ENCODE measurements at regions not wholly inside any gene's neighbourhood (a gene's known extent, or its start where the extent isn't known, plus 50 kb on each side); places are given as distances from the start of the nearest gene placed in this dataset.

DNA sequence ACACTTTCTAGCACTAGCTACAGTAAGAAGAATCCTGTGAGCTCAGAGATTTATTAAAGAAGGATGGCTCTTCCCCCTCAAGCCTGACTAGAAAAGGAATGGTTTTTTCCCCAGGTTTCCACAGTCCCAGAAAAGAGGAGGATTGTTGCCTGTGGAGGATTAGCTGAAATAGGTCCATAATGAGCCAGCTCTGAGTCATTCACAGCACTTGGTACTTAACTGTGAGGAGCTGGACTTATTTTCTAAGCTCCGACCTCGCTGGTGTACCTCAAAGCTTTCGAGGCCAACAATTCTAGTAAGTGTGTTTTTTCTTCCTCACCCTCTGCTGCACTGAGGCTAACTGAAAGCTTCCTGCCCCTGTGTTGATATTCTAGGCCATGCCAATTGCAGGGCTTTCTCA is 222.5 kb upstream of the IL12B start:
- no peak for DNase-seq (ENCODE audit: low read depth)
- TF ChIP-seq, protein P1, sequence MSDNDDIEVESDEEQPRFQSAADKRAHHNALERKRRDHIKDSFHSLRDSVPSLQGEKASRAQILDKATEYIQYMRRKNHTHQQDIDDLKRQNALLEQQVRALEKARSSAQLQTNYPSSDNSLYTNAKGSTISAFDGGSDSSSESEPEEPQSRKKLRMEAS (IDR thresholded peaks at IDR 0.05; ENCODE audit: low read depth, low read length), result no peak
- TF ChIP-seq MYC (IDR thresholded peaks at IDR 0.05; ENCODE audit: low read depth, low read length) (no peak), POLR2A (IDR thresholded peaks at IDR 0.05; ENCODE audit: extremely low read depth, insufficient read length) (no peak)
- TF ChIP-seq, protein P2, sequence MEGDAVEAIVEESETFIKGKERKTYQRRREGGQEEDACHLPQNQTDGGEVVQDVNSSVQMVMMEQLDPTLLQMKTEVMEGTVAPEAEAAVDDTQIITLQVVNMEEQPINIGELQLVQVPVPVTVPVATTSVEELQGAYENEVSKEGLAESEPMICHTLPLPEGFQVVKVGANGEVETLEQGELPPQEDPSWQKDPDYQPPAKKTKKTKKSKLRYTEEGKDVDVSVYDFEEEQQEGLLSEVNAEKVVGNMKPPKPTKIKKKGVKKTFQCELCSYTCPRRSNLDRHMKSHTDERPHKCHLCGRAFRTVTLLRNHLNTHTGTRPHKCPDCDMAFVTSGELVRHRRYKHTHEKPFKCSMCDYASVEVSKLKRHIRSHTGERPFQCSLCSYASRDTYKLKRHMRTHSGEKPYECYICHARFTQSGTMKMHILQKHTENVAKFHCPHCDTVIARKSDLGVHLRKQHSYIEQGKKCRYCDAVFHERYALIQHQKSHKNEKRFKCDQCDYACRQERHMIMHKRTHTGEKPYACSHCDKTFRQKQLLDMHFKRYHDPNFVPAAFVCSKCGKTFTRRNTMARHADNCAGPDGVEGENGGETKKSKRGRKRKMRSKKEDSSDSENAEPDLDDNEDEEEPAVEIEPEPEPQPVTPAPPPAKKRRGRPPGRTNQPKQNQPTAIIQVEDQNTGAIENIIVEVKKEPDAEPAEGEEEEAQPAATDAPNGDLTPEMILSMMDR (IDR thresholded peaks at IDR 0.05; ENCODE audit: low read depth, low read length), result no peak
- no peak overlapping the region for H3K4me3 ChIP-seq (ENCODE audit: low read depth, low read length)

DNA sequence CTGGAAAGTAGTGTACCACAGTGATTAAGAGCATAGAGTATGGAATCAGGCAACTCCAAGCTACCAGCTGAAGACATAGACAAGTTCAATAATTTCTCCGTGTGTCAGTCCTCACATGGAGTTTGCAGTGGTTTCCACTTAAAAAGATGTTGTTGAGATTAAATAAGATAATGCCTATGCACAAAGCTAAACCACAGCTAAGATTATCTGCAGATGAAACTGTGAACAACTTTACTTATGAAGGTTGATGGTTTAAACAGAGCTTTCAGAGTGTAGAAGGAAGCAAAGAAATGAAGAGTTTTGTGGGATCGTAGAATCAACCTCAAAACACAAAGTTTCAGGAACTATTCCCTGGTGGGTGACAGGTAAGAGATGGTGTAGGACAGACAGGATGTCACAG is 223.5 kb upstream of the IL12B start:
- TF ChIP-seq MYC (IDR thresholded peaks at IDR 0.05; ENCODE audit: low read depth, low read length) (no peak), POLR2A (IDR thresholded peaks at IDR 0.05; ENCODE audit: extremely low read depth, insufficient read length) (no peak)
- TF ChIP-seq, protein P1 (IDR thresholded peaks at IDR 0.05; ENCODE audit: low read depth, low read length), result no peak
- TF ChIP-seq, protein P2 (IDR thresholded peaks at IDR 0.05; ENCODE audit: low read depth, low read length), result no peak
- H3K4me3 ChIP-seq (ENCODE audit: low read depth, low read length), result no peak overlapping the region
- no peak for DNase-seq (ENCODE audit: low read depth)

DNA sequence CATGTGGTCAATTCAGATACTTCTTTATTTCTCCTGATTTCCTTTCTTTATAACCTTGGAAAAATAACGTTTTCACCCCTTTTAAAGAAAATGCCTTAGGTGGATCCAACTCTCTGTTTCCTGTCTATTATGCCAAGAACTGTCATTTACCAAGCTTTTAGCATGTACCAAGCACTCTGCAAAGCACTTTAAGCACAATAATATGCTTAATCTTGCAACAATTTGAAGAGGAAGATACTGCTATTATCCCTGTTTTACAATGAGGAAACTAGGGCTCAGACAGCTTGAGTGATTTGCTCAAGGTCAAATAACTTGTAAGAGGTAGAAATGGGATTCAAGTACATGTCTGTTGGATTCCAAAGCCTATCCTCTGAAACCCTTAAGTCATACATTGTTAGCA is 224.8 kb upstream of the IL12B start:
- no peak overlapping the region for H3K4me3 ChIP-seq (ENCODE audit: low read depth, low read length)
- no peak for DNase-seq (ENCODE audit: low read depth)
- no peak for TF ChIP-seq MYC (IDR thresholded peaks at IDR 0.05; ENCODE audit: low read depth, low read length)
- TF ChIP-seq, protein P2 (IDR thresholded peaks at IDR 0.05; ENCODE audit: low read depth, low read length), result no peak
- TF ChIP-seq, protein P1 (IDR thresholded peaks at IDR 0.05; ENCODE audit: low read depth, low read length), result no peak

DNA sequence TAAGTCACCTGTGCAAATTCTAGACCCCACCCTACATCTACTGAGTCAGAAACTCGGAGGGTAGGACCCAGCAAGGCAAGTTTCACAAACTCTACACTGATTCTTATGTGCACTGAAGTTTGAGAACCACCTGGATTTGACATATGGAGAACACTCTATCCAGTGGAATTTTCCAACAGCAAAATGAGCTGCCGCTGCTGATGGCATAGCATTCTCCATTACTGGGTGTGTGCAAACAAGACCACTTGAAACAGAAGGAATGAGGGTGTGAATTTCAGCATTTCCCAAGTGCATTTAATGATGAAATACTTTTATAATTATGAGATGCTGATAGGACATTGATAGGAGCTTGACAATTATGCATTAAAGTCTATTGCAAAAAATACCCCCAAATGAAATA is 229.1 kb upstream of the IL12B start:
- TF ChIP-seq MYC (IDR thresholded peaks at IDR 0.05; ENCODE audit: low read depth, low read length) (no peak), POLR2A (IDR thresholded peaks at IDR 0.05; ENCODE audit: extremely low read depth, insufficient read length) (no peak)
- TF ChIP-seq, protein P2 (IDR thresholded peaks at IDR 0.05; ENCODE audit: low read depth, low read length), result no peak
- TF ChIP-seq, protein P1 (IDR thresholded peaks at IDR 0.05; ENCODE audit: low read depth, low read length), result no peak
- no peak overlapping the region for H3K4me3 ChIP-seq (ENCODE audit: low read depth, low read length)
- DNase-seq (ENCODE audit: low read depth), result no peak

DNA sequence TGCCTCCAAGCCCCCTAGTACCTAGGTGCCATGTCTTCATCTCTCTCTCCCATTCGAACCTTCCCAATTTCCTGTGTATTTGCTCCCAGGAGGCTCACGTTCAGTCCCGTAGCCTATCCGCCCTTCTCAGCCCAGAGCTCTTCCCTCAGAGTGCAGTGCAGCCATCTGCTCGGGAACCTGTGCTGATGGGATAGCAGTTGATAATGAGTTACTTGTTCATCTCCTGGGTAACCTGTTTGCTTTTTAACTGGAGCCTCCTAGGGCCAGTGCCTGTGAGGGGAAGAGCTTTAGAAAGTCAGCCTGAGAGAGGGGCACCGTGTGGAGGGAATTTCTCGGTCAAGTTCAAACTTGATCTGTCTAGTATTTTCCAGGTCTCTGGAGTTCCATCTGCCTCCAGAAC is 229.8 kb upstream of the IL12B start:
- TF ChIP-seq POLR2A (IDR thresholded peaks at IDR 0.05; ENCODE audit: extremely low read depth, insufficient read length), result no peak
- TF ChIP-seq, protein P2 (IDR thresholded peaks at IDR 0.05; ENCODE audit: low read depth, low read length), result no peak
- TF ChIP-seq, protein P1 (IDR thresholded peaks at IDR 0.05; ENCODE audit: low read depth, low read length), result no peak
- no peak for TF ChIP-seq MYC (IDR thresholded peaks at IDR 0.05; ENCODE audit: low read depth, low read length)
- no peak overlapping the region for H3K4me3 ChIP-seq (ENCODE audit: low read depth, low read length)
- no peak for DNase-seq (ENCODE audit: low read depth)

DNA sequence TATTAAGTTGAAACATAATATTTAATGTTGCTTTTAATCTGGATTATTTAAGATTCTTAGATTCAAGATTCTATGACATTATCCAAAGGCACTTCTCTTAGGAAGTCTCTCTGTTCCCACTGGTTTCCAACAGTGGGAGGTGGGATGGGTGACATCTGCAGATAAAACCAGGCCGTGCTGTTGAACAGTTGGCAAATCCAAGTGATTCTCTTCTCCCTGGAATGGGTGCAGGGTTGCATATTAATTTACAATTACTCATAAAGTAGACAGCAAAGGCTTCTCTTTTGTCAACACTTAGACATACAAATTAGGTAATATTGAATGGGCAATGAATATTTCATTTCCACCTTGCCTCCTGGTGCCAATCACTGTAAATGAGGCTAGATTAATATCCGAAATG is 233.7 kb upstream of the IL12B start:
- no peak overlapping the region for H3K4me3 ChIP-seq (ENCODE audit: low read depth, low read length)
- DNase-seq (ENCODE audit: low read depth), result no peak
- no peak for TF ChIP-seq MYC (IDR thresholded peaks at IDR 0.05; ENCODE audit: low read depth, low read length)
- TF ChIP-seq, protein P2 (IDR thresholded peaks at IDR 0.05; ENCODE audit: low read depth, low read length), result no peak
- no peak for TF ChIP-seq POLR2A (IDR thresholded peaks at IDR 0.05; ENCODE audit: extremely low read depth, insufficient read length)
- TF ChIP-seq, protein P1 (IDR thresholded peaks at IDR 0.05; ENCODE audit: low read depth, low read length), result no peak
